NCI-H748 (cell line): ENCODE measurements at regions not wholly inside any gene's neighbourhood (a gene's known extent, or its start where the extent isn't known, plus 50 kb on each side); places are given as distances from the start of the nearest gene placed in this dataset.

Experiments
- DNase-seq: peaks from one replicate; lab custom pipeline; 2025; ENCODE audit not compliant: unreplicated experiment; lab: John Stamatoyannopoulos, UW

DNA sequence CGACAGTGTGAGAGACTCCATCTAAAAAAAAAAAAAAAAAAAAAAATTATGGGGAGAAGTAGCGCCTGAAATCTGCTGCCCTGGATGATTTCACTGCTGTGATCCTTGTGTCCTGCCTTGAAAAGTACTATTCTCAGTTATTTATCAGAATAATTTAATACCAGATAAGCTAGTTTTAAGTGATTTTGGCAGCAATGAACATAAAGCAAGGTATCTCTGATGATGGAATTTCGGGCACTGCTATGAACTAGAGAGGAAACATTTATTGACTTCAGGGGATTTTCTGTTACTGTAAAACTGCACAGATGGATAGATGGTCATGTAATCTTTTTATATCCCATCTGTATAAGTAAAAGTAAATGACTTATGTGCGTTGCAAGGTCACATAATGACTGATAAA lies 619.1 kb upstream of the ANKRD30A start:
- DNase-seq, result no peak

DNA sequence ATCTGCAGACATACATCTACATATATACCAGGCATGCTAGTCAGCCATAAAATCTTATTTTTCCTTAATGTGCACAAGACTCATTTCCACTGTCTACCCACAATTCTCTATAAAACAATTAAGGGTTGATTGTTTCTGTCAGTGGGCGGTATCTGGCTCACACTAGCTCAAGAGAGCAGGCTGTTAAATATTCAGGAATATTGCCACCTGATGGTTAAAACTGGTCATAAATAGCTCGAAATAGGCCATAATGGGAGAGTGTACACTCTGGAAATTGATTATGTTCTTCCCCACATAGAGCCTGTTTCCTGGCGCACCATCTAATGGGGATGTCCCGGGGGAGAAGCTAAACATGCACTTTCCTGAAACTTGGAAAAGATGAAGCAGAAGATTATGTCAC lies 620.6 kb upstream of the ANKRD30A start:
- DNase-seq, result peak; percentile 44

DNA sequence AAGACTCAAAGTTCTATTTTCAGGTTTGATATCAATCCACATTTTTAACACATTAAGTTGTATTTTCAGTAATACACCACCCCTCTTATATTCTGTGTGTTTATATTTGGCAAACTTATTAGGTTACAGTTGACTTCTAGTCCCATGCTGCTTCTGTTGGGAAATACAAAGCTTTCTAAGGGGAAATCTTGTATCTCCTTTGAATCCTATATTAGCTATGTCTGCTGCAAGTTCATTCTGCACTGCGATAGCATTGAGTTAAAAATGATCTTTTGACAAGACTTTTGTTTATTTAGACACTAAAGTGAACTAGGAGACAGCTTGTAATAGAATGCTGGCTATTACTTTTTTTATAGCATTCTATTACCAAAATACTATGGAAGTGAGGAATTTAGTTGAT lies 625.1 kb upstream of the ANKRD30A start:
- DNase-seq, result no peak

DNA sequence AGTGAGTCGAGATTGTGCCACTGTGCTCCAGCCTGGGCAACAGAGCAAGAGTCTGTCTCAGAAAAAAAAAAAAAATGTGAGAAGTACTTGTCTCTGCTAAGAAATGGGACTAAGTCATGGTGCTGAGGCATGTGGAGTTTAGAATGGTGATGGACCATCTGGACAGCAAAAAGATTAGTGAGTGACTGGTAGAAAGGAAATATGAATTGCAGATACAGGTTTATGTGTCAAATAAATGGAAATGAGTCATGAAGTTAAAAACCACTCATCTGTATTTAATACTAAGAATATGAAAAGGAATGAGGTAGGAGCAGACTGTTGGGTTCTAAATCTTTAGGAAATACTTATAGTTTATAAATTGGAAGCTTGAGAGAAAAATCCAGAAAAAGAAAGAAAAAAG lies 625.7 kb upstream of the ANKRD30A start:
- no peak for DNase-seq

DNA sequence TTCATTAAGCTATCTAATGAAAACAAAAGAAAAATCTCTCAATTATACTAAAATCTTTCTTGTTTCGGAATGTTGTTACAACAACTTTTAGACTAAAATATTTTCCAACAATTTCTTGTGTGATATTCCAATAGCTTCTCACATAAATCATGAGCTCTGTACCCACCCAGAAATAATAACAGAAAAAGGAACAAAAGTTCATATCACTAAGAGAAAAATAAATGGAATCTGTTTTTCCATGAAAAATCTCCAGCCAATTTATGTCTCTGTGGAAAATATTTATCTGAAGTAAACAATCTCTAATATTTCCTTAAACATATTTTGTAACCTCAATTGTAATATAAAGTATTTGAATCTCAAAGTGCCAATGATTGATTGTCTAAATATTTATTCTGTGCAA lies 628.6 kb upstream of the ANKRD30A start:
- DNase-seq, result no peak

DNA sequence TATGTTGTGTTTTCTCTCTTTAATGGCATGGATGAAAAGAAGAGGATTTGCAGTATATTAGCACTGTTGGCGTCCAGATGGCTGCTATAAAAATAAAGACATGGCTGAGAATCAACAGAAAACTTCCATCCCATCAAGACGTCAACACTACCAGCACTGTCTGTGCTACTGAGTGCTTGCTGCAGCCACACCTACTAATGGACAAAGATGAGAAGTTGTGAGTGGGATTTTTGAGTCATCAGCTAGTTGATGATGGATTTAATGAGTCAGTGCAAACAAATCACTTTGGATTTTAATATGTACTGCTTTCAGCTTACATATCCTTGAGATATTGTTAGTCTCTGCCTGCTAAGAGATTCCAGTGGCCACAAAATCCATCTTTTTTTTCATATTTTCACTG lies 631.0 kb upstream of the ANKRD30A start:
- no peak for DNase-seq

DNA sequence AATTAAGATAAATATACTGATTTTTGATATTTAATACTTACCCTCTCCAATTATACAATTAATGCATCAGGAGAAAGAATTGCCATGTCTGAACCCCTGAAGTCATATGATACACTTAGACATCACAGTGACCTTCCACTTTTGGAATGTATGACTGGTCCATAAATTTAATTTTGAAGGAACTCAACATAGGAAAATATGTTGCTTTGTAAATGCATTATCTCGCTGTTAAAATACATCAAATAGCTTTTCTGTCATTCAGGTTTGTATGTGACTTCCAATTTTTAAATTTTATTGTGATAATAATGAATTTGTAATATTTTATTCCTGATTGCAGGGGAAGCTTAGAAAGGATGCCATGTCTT lies 631.9 kb upstream of the ANKRD30A start:
- no peak for DNase-seq

DNA sequence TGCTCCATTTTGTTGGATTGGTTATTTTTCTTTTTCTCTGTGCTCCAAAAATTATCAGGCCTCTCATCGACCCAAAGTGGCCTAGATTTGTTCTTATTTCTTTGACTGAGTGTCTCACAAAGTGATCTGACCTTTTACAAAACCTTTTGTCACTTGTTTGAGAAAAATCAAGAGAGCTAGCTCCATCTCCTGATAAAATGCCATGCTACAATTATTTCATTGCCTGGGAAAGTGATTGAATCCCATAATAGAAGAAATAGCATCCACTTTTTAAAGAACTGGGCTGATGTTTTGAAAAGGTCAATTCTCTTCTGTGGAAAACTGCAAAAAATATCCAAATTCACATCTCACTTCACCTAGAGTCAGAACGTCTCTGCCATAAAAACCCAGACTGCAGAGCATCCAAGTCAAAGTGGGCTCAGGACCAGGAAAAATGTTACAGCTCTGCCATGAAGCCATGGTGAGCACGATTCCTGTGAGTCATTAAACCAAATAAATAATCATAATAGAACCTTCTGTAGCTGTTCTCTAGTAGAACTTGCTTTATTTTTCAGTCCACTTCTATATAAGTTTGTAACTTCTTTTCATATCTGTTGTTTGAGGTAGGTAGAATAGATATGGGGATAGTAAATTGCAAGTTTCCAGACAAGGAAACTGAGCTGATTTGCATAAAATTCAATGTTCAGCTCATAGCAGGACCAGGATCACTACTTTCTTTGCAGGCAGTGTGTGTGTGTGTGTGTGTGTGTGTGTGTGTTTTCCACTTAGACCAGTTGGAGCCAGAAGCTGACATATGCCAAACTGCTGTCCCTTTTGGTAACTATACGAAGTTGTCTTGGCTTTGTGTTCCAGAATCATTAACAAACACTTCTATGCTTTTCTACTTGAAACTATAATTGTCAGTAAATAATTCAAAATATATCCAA lies 632.5 kb upstream of the ANKRD30A start:
- no peak for DNase-seq

DNA sequence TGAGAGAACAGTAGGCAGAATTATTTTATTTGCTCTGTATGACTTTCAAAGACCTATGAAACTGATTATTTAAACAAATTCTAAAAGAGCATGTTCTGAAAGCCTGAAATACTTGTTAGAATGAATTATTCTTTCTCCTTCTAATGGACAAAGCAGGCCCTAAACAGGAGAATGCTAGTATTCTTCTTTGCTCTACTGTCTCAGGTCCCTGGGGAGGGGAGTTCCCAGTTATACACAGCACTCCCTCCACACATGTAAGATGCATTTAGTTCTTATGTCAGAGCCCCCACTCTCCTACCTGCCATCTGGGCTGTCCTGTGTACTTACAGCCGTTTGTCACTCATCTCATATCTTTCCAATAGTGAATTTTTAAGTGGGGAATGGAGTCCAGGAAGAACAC lies 633.5 kb upstream of the ANKRD30A start:
- no peak for DNase-seq

DNA sequence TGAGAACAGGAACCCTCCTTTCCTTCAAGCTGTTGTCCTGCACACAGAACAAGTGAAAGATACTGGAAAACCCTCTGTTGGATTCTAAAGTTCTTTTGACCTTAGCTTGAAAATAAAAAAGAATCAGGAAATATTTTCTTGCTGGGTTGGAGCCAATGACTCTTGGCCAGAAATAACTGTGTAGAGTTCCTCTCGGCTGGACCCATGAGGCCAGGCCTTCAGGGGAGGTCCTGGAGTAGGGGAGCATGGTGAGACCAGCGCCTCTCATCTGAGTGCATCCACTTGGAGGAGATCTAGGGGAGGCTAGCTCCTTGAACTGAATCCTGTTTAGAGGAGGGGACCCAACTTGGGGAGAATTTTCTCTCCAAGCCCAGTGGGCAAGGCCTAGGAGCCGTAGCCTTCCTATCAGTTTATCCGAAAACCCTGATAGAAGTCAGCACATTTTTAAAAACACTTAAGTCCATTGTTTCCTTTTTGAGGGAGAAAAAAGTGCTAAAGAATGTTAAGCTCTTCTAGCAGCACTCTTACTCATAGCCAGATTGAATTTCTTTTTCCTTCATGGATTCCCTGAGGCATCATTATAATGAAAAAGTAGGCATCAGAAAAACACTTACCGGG lies 635.7 kb upstream of the ANKRD30A start:
- no peak for DNase-seq

DNA sequence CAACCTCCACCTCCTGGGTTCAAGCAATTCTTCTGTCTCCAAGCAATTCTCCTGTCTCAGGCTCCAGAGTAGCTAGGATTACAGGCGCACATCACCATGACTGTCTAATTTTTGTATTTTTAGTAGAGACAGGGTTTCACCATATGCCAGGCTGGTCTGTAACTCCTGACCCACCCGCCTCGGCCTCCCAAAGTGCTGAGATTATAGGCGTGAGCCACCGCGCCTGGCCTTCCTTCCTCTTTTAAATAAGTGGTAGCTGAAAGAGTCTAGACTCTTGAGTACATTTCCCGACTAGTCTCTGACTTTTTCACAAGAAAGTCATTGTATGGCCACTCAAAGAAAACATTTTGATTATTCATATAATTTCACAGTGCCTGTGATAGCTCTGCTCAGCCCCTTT lies 636.2 kb upstream of the ANKRD30A start:
- no peak for DNase-seq

DNA sequence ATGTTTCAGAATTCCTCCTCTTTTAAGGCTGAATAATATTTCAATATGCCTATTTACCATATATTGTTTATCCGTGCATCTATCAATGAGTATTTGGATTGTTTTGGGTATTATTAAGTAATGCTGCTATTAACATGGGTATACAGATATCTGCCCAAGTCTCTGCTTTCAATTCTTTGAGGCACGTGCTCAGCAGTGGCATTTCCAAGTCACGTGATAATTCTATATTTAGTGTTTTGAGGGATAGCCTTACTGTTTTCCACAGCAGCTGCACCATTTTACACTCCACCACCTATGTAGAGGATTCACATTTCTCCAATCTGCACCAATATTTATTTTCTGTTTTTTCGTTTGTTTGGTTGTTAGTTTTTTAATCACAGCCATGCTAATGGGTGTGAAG lies 636.8 kb upstream of the ANKRD30A start:
- DNase-seq, result no peak

DNA sequence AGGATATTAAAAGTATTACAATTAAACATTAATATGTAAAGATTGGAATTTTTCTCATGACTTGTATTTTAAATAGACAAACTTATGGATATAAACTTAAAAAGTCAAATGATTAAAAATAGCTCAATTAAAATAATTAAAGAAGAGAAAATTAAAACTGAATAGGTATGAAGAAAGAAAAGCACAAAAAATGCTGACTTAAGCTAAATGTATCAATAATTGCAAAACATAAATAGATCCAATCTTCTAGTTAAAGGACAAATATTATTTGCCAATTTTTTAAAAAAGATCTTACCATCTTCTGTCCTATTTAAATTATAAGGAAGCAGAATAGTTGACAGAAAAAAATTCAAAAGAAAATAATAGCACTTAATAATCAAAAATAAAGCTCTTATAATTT lies 646.3 kb upstream of the ANKRD30A start:
- DNase-seq, result no peak

DNA sequence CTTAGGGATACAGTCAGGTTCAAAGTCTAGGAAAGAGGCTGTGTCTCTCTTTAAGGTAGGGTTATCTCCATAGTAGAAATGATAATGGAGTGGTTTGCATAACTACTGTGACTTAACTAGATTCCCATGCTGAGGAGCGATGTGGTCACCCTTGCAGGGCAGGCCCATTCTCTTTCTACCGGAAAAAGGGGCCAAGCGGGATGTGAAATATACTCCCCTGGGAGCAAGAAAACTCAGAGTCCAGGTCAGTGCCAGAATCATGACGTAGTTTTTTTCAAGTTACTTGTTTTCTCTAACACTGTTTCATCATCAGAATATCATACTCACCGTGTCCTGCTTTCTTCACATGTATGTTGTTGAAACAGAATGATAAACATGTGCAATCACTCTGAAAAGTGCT lies 649.0 kb upstream of the ANKRD30A start:
- DNase-seq, result no peak

DNA sequence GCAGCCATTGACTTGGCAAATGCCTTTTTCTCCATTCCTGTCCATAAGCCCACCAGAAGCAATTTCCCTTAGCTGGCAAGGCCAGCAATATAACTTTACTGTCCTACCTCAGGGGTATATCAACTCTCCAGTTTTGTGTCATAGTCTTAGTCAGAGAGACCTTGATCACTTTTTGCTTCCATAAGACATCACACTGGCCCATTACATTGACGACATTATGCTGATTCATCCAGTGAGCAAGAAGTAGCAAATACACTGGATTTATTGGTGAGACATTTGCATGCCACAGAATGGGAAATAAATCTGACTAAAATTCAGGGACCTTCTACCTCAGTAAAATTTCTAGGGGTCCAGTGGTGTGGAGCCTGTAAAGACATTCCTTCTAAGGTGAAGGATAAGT lies 649.7 kb upstream of the ANKRD30A start:
- no peak for DNase-seq

DNA sequence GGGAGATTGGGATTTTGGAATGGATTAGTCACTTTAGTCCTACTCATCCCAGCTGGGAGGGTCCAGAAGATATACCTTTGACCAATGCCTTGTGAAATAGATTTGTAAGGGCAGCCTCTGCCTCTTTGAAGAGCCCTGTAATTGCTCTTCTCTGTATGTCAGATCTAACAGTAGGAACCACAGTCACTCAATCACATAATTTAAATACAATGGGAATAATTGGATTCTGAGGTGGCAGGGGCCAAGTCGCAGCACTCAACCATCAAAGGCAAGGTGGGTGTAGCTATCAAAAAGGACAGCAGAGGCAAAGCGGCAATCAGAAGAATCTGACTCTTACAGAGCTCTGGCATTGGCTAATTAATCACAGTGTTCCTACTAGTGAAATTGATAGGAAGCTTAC lies 650.9 kb upstream of the ANKRD30A start:
- DNase-seq, result no peak

DNA sequence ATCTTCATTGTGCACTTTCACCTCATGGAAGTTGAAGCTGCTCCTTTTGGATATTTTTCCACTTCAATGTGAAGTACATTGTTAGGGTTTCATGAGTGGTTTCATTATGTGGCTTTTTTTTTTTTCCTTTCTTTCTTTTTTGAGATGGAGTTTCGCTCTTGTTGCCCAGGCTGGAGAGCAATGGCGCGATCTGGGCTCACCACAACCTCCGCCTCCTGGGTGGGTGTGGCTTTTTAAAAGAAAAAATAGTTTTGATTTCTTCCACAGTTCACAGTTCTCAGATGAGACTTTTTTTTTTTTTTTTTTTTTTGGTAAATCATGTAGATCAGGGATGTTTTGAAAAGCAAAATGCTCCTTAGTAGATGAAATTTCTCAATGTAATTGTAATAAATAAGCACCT lies 652.3 kb upstream of the ANKRD30A start:
- no peak for DNase-seq

DNA sequence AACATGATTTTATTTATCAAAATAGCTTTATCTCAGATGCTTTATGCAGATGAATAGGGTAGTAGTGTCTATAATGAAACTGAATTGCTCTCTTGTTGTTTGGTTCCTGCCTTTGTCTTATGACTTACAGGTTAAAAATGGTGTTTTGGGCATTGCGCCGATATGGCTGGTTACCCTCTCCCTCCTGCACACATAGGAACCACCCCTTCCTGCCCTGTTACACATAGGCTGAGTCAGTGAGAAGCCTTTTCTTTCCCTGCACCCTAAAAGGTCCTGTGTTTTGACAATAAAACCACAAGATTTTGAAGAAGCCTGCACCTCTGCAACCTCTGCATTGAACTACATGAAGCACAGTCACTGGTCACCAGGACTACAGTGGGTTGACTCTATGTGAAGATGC lies 655.8 kb upstream of the ANKRD30A start:
- no peak for DNase-seq

DNA sequence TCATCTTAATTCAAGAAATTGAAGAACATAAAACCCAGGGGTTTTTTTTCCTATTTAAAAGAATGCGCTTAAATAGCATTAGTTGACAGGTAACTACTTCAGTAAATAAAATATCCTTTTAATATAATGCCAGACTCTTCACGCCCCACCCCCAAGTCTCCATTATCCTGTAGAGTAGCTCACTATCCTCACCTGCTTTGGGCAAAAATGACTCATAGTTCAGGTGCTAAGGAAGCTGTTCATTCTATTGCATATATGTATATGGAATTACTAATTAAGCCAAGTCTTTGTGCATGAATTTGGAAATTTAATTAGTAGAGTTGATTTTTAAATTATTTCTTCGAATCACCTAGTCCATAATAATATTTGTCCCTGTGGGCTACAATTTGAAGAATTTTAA lies 656.8 kb upstream of the ANKRD30A start:
- no peak for DNase-seq

DNA sequence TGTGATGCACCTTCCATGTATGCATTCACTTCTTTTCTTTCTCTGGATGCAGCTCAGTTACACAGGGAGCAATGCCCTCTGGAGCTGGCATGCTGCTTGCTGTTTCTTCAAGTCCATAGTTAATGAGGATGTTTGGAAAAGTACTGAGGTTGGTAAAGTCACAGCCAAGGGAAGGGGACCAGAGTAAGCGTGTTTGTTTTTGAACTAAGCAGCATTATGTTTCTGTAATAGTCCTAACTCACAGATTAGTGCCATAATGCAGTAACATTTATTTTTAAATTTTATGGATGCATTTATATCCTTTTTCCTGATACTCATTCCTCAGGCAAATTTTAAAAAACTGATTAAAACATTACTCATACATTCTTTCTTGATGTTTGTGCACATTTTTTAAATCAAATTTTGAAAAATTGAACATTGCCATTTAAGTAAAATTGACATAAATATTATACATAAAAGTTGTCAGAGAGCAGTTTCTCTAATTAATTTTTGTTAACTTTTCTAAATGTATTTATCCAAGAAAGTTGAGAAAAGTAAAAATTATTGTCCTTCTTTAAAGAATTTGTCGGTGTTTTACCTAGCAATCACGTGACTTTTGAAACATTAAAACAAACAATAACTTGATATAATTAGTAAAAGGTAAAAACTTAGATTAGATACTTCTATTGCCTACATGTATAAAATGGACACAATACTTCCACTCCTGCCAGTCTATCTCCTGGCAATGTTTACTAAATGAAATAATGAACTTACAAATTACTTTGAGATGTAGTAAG lies 659.6 kb upstream of the ANKRD30A start:
- no peak for DNase-seq

DNA sequence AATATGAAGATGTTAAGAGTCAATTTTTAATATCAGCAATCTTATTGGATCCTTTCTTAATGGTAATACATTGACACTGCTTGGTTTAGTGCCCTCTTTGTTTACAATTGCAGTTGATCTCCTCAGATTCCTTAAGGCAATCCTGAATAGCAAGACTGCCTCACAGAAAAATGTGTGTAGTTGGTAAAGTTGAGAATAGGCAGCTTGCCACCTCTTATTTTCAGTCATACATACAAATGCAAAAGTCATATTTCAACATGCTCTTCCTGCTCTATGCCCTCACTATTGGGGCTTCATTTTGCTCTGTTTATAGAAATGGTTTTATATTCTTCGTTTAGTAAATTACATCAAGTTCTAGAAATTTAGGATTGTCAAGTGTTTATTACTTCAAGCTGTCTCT lies 661.1 kb upstream of the ANKRD30A start:
- DNase-seq, result no peak

DNA sequence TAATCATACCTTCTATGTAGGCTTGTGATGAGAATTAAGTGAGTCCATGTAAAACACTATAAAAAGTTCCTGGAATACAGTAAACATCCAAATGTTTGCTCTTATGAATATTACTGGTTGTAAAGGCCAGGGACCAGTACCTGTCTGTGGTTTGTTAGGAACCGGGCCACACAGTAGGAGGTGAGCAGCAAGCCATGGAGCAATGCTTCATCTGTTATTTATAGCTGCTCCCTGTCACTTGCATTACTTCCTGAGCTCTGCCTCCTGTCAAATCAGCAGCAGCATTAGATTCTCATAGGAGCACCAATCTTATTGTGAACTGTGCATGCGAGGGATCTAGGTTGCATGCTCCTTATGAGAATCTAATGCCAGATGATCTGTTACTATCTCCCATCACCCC lies 662.0 kb upstream of the ANKRD30A start:
- DNase-seq, result no peak
